Astrocyte (in vitro differentiated cells and primary cell): ENCODE measurements at regions not wholly inside any gene's neighbourhood (a gene's known extent, or its start where the extent isn't known, plus 50 kb on each side); places are given as distances from the start of the nearest gene placed in this dataset.

Experiments
- DNase-seq: peaks from one replicate; pipeline ENCODE4 v3.0.0-alpha.2; 2010; ENCODE audit warnings: low read depth
- FAIRE-seq: peaks from 2 replicates; lab custom pipeline; 2011; peaks lifted over from hg19 to GRCh38; lab: Jason Lieb, UNC
- H2AFZ ChIP-seq: 2 replicates; pipeline ENCODE4 v1.6.0; 2012; ENCODE audit warnings: low read depth, low read length, inconsistent platforms
- H3K27ac ChIP-seq: 2 replicates; pipeline ENCODE4 v1.5.1; 2011; ENCODE audit warnings: low read depth, low read length, inconsistent platforms
- H3K27me3 ChIP-seq: 2 replicates; pipeline ENCODE4 v1.6.0; 2011; ENCODE audit warnings: low read length, inconsistent platforms; ENCODE audit not compliant: insufficient read depth
- H3K36me3 ChIP-seq: 2 replicates; pipeline ENCODE4 v1.5.1; 2011; ENCODE audit warnings: low read length, inconsistent platforms; ENCODE audit not compliant: insufficient read depth
- H3K4me1 ChIP-seq: 2 replicates; pipeline ENCODE4 v1.5.1; 2011; ENCODE audit warnings: low read length, inconsistent platforms; ENCODE audit not compliant: insufficient read depth
- H3K4me2 ChIP-seq: 2 replicates; pipeline ENCODE4 v1.6.0; 2012; ENCODE audit warnings: low read length, inconsistent platforms
- H3K4me3 ChIP-seq: 2 replicates; pipeline ENCODE4 v1.5.1; 2011; ENCODE audit warnings: low read depth, mild to moderate bottlenecking, low read length, inconsistent platforms; ENCODE audit not compliant: insufficient read depth
- H3K79me2 ChIP-seq: 2 replicates; pipeline ENCODE4 v1.6.0; 2012; ENCODE audit warnings: mild to moderate bottlenecking, low read length, inconsistent platforms; ENCODE audit not compliant: insufficient read depth
- H3K9ac ChIP-seq: 2 replicates; pipeline ENCODE4 v1.6.0; 2012; ENCODE audit warnings: mild to moderate bottlenecking, low read length, inconsistent platforms
- H3K9me3 ChIP-seq: 2 replicates; pipeline ENCODE4 v1.5.1; 2012; ENCODE audit warnings: low read depth, mild to moderate bottlenecking, low read length, inconsistent platforms; ENCODE audit not compliant: insufficient read depth
- H4K20me1 ChIP-seq: 2 replicates; pipeline ENCODE4 v1.6.0; 2012; ENCODE audit warnings: low read length, inconsistent platforms; ENCODE audit not compliant: insufficient read depth
- H3K27ac Mint-ChIP-seq: one replicate; pipeline ENCODE4 v1.8.0; 2021; ENCODE audit warnings: mild to moderate bottlenecking, mixed read lengths; ENCODE audit not compliant: unreplicated experiment
- H3K27me3 Mint-ChIP-seq: one replicate; pipeline ENCODE4 v1.8.0; 2021; ENCODE audit warnings: low read depth, mixed read lengths; ENCODE audit not compliant: unreplicated experiment
- H3K36me3 Mint-ChIP-seq: one replicate; pipeline ENCODE4 v1.8.0; 2021; ENCODE audit warnings: low read depth, mixed read lengths; ENCODE audit not compliant: unreplicated experiment
- H3K4me1 Mint-ChIP-seq: one replicate; pipeline ENCODE4 v1.8.0; 2021; ENCODE audit warnings: low read depth, mixed read lengths; ENCODE audit not compliant: unreplicated experiment
- H3K4me3 Mint-ChIP-seq: one replicate; pipeline ENCODE4 v1.8.0; 2021; ENCODE audit warnings: mild to moderate bottlenecking, moderate library complexity, mixed read lengths; ENCODE audit not compliant: unreplicated experiment
- H3K9me3 Mint-ChIP-seq: one replicate; pipeline ENCODE4 v1.8.0; 2021; ENCODE audit warnings: mild to moderate bottlenecking, mixed read lengths; ENCODE audit not compliant: unreplicated experiment
- CTCF ChIP-seq: IDR thresholded peaks from 2 replicates; pipeline ENCODE4 v1.5.1; 2011; ENCODE audit warnings: low read depth, mild to moderate bottlenecking, inconsistent platforms, low read length, moderate library complexity; ENCODE audit not compliant: insufficient read depth
- EZH2 ChIP-seq: IDR thresholded peaks from 2 replicates; pipeline ENCODE4 v1.6.1; 2012; ENCODE audit warnings: mild to moderate bottlenecking, low read length, inconsistent platforms; ENCODE audit not compliant: insufficient read depth

- no peak for TF ChIP-seq CTCF
- TF ChIP-seq EZH2 = no peak
- H3K4me2 ChIP-seq = no peak overlapping the region
- DNase-seq (peak; percentile 10), FAIRE-seq (no peak)
- no peak overlapping the region for H3K27ac Mint-ChIP-seq
- no peaks in the 10 kb centered on the region for H3K79me2 ChIP-seq
- no peaks in the 10 kb centered on the region for H4K20me1 ChIP-seq
- no peak overlapping the region for H3K4me3 Mint-ChIP-seq
- no peaks in the 10 kb centered on the region for H3K27me3 Mint-ChIP-seq
- H3K9ac ChIP-seq = no peak overlapping the region
- H3K27ac ChIP-seq = no peak overlapping the region
- H3K9me3 Mint-ChIP-seq = no peaks in the 10 kb centered on the region
- H3K36me3 Mint-ChIP-seq = peaks cover 1% of the 10 kb centered on the region
- no peaks in the 10 kb centered on the region for H3K27me3 ChIP-seq
- no peak overlapping the region for H3K4me3 ChIP-seq
- H3K4me1 ChIP-seq = no peaks in the 10 kb centered on the region
- H3K4me1 Mint-ChIP-seq = no peaks in the 10 kb centered on the region
- H3K36me3 ChIP-seq = no peaks in the 10 kb centered on the region
- H2AFZ ChIP-seq = no peak overlapping the region
- no peaks in the 10 kb centered on the region for H3K9me3 ChIP-seq
These were observed 342.6 kb downstream of the IPMK start for GRCh38 chr10:57925045-57925444.

DNA sequence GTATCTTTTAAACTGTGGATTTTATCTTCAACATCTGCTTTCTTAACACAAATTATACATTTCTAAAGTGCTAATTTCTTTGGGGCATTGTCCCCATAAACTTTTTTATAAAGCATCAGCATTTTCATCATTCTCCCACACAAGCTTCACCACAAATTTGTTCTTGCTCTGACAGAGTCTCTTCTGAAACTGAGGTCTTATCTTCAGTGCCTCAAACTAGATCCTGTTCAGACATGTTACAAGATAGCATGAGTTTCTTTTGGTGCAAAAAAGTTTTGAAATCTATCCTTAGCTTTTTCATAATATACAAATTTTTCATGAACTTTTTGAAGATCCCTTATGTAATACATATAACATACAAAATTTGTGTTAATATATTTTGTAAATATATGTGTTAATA, 346.6 kb downstream of the IPMK start:
- Histone ChIP-seq H4K20me1 (no peaks in the 10 kb centered on the region), H3K79me2 (no peaks in the 10 kb centered on the region), H3K4me2 (no peak overlapping the region), H3K4me1 (no peaks in the 10 kb centered on the region), H3K36me3 (no peaks in the 10 kb centered on the region), H3K9ac (no peak overlapping the region), H3K27me3 (no peaks in the 10 kb centered on the region), H2AFZ (no peak overlapping the region), H3K9me3 (no peaks in the 10 kb centered on the region), H3K4me3 (no peak overlapping the region), H3K27ac (no peak overlapping the region)
- no peaks in the 10 kb centered on the region for H3K27me3 Mint-ChIP-seq
- no peak overlapping the region for H3K4me3 Mint-ChIP-seq
- TF ChIP-seq EZH2 (no peak), CTCF (no peak)
- no peak overlapping the region for H3K27ac Mint-ChIP-seq
- DNase-seq = no peak
- no peaks in the 10 kb centered on the region for H3K9me3 Mint-ChIP-seq
- H3K4me1 Mint-ChIP-seq = no peaks in the 10 kb centered on the region
- no peak for FAIRE-seq
- no peaks in the 10 kb centered on the region for H3K36me3 Mint-ChIP-seq

- H3K4me1 ChIP-seq = no peaks in the 10 kb centered on the region
- H3K27me3 ChIP-seq = no peaks in the 10 kb centered on the region
- FAIRE-seq (no peak), DNase-seq (no peak)
- no peak overlapping the region for H3K9ac ChIP-seq
- Mint-ChIP-seq H3K4me1 (no peaks in the 10 kb centered on the region), H3K4me3 (no peak overlapping the region), H3K27ac (no peak overlapping the region), H3K27me3 (no peaks in the 10 kb centered on the region), H3K9me3 (no peaks in the 10 kb centered on the region), H3K36me3 (no peaks in the 10 kb centered on the region)
- no peak overlapping the region for H3K4me2 ChIP-seq
- no peak overlapping the region for H3K27ac ChIP-seq
- no peaks in the 10 kb centered on the region for H4K20me1 ChIP-seq
- TF ChIP-seq EZH2 (no peak), CTCF (no peak)
- H3K79me2 ChIP-seq = no peaks in the 10 kb centered on the region
- H3K4me3 ChIP-seq = no peak overlapping the region
- no peak overlapping the region for H2AFZ ChIP-seq
- H3K36me3 ChIP-seq = no peaks in the 10 kb centered on the region
- H3K9me3 ChIP-seq = no peaks in the 10 kb centered on the region
These were observed 347.8 kb downstream of the IPMK start for GRCh38 chr10:57919864-57920263.
